C4-2B (cell line): ENCODE measurements at regions not wholly inside any gene's neighbourhood (a gene's known extent, or its start where the extent isn't known, plus 50 kb on each side); places are given as distances from the start of the nearest gene placed in this dataset.

ENCODE experiments used
- ZFX ChIP-seq: fragments of 450-650 bp; IDR thresholded peaks from 2 replicates; pipeline ENCODE4 v1.6.1; 2017
- TF ChIP-seq, protein P1 (sequence below): fragments of 450-650 bp; conservative IDR thresholded peaks from 2 replicates; pipeline ENCODE4 v1.5.1; 2017; ENCODE audit warnings: mild to moderate bottlenecking

GRCh38 chr5:74100268-74100665 is 474.3 kb downstream of the ARHGEF28 start:
- TF ChIP-seq, protein P1, sequence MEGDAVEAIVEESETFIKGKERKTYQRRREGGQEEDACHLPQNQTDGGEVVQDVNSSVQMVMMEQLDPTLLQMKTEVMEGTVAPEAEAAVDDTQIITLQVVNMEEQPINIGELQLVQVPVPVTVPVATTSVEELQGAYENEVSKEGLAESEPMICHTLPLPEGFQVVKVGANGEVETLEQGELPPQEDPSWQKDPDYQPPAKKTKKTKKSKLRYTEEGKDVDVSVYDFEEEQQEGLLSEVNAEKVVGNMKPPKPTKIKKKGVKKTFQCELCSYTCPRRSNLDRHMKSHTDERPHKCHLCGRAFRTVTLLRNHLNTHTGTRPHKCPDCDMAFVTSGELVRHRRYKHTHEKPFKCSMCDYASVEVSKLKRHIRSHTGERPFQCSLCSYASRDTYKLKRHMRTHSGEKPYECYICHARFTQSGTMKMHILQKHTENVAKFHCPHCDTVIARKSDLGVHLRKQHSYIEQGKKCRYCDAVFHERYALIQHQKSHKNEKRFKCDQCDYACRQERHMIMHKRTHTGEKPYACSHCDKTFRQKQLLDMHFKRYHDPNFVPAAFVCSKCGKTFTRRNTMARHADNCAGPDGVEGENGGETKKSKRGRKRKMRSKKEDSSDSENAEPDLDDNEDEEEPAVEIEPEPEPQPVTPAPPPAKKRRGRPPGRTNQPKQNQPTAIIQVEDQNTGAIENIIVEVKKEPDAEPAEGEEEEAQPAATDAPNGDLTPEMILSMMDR = no peak
- no peak for TF ChIP-seq ZFX
